ENCODE measurements at regions not wholly inside any gene's neighbourhood (a gene's known extent, or its start where the extent isn't known, plus 50 kb on each side); places are given as distances from the start of the nearest gene placed in this dataset.

DNA sequence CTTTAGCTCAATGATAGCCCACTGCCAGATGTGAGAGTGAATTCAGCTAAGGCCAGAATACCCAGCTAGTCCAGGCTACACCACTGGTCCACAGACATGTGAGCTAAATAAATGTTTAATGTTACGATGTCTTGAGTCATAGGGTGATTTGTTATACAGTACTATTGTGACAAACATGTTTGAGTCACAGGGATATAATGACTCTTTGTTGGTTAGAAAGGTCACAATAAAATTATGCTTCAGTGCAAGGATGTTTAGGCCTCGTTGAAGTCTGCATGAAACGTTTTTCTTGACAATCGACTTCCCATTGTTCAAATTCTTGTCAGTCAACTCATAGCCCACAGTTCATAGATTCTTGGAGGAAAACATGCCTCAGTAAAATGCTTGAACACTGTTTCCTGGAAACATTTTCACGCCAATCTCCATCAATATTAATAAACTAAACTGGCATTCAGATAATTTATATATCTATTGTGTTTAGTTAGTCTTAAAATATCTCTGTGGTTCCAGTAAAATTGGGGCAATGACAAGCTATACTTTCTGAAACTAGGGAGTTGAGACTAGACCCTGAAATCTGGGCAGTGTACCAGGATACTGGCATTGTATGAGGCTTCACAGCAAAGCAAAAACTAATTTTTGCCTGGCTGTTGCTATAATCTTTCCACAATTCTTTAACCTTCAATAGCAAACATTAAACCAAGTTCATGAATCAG lies 650.8 kb upstream of the KIRREL3 start:
- Histone ChIP-seq H2AFZ (ENCODE audit: low read depth, low read length) (no peak overlapping the region), H3K9ac (ENCODE audit: low read length) (no peak overlapping the region), H3K27ac (ENCODE audit: low read length) (no peak overlapping the region), H3K79me2 (replicated peaks; ENCODE audit: insufficient read depth, low read length) (no peaks in the 10 kb centered on the region), H3K27me3 (ENCODE audit: insufficient read depth, low read depth, low read length) (no peaks in the 10 kb centered on the region), H3K36me3 (ENCODE audit: insufficient read depth, low read length) (no peaks in the 10 kb centered on the region), H3K4me2 (ENCODE audit: low read length) (no peak overlapping the region), H4K20me1 (ENCODE audit: insufficient read depth) (no peaks in the 10 kb centered on the region), H3K4me3 (ENCODE audit: low read length) (no peak overlapping the region), H3K9me3 (ENCODE audit: low read length) (no peaks in the 10 kb centered on the region), H3F3A (ENCODE audit: insufficient read depth, low read length, poor library complexity, severe bottlenecking) (no peaks in the 10 kb centered on the region), H3K9me2 (ENCODE audit: insufficient read depth, low read length) (no peaks in the 10 kb centered on the region)
- TF ChIP-seq, protein P1, sequence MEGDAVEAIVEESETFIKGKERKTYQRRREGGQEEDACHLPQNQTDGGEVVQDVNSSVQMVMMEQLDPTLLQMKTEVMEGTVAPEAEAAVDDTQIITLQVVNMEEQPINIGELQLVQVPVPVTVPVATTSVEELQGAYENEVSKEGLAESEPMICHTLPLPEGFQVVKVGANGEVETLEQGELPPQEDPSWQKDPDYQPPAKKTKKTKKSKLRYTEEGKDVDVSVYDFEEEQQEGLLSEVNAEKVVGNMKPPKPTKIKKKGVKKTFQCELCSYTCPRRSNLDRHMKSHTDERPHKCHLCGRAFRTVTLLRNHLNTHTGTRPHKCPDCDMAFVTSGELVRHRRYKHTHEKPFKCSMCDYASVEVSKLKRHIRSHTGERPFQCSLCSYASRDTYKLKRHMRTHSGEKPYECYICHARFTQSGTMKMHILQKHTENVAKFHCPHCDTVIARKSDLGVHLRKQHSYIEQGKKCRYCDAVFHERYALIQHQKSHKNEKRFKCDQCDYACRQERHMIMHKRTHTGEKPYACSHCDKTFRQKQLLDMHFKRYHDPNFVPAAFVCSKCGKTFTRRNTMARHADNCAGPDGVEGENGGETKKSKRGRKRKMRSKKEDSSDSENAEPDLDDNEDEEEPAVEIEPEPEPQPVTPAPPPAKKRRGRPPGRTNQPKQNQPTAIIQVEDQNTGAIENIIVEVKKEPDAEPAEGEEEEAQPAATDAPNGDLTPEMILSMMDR (IDR thresholded peaks at IDR 0.05; ENCODE audit: poor library complexity, severe bottlenecking), result no peak
- TF ChIP-seq TAF1 (IDR thresholded peaks at IDR 0.05; ENCODE audit: low read depth), result no peak
- TF ChIP-seq MXI1 (conservative IDR thresholded peaks at IDR 0.05; ENCODE audit: poor library complexity, severe bottlenecking), result no peak
- TF ChIP-seq EP300 (conservative IDR thresholded peaks at IDR 0.05; ENCODE audit: poor library complexity, severe bottlenecking), result peak; percentile 14
- peak; percentile 57 for TF ChIP-seq POLR2AphosphoS5 (IDR thresholded peaks at IDR 0.05)
- TF ChIP-seq EZH2 (IDR thresholded peaks at IDR 0.05; ENCODE audit: borderline replicate concordance, insufficient read depth, low read length, poor library complexity, severe bottlenecking), result no peak

DNA sequence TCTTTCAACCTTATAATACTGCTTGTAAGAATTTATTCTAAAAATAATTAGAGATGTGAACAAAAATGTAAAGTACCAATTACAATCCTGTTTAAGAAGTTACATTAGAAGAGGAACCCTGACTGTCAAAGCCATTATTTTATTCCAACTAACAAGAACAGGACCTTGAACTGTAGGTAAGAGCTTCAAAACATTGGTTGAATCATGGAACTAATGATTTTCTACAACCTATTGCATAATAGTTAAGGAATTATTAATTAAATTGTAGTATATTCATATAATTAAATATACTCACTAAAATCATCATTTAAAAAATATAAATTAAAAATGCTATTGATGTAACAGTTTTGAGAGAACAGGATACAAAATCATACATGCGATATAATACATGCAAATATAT lies 649.4 kb upstream of the KIRREL3 start:
- Histone ChIP-seq H4K20me1 (ENCODE audit: insufficient read depth) (no peaks in the 10 kb centered on the region), H3K79me2 (replicated peaks; ENCODE audit: insufficient read depth, low read length) (no peaks in the 10 kb centered on the region), H3K4me2 (ENCODE audit: low read length) (no peak overlapping the region), H3K9me3 (ENCODE audit: low read length) (no peaks in the 10 kb centered on the region), H3K9ac (ENCODE audit: low read length) (no peak overlapping the region), H3K27ac (ENCODE audit: low read length) (no peak overlapping the region), H3K27me3 (ENCODE audit: insufficient read depth, low read depth, low read length) (no peaks in the 10 kb centered on the region), H2AFZ (ENCODE audit: low read depth, low read length) (no peak overlapping the region), H3F3A (ENCODE audit: insufficient read depth, low read length, poor library complexity, severe bottlenecking) (no peaks in the 10 kb centered on the region), H3K4me3 (ENCODE audit: low read length) (no peak overlapping the region), H3K36me3 (ENCODE audit: insufficient read depth, low read length) (no peaks in the 10 kb centered on the region), H3K9me2 (ENCODE audit: insufficient read depth, low read length) (no peaks in the 10 kb centered on the region)
- TF ChIP-seq RAD21 (conservative IDR thresholded peaks at IDR 0.05) (no peak), MXI1 (conservative IDR thresholded peaks at IDR 0.05; ENCODE audit: poor library complexity, severe bottlenecking) (no peak)
- TF ChIP-seq, protein P1 (IDR thresholded peaks at IDR 0.05; ENCODE audit: poor library complexity, severe bottlenecking), result no peak
- TF ChIP-seq, protein P2, sequence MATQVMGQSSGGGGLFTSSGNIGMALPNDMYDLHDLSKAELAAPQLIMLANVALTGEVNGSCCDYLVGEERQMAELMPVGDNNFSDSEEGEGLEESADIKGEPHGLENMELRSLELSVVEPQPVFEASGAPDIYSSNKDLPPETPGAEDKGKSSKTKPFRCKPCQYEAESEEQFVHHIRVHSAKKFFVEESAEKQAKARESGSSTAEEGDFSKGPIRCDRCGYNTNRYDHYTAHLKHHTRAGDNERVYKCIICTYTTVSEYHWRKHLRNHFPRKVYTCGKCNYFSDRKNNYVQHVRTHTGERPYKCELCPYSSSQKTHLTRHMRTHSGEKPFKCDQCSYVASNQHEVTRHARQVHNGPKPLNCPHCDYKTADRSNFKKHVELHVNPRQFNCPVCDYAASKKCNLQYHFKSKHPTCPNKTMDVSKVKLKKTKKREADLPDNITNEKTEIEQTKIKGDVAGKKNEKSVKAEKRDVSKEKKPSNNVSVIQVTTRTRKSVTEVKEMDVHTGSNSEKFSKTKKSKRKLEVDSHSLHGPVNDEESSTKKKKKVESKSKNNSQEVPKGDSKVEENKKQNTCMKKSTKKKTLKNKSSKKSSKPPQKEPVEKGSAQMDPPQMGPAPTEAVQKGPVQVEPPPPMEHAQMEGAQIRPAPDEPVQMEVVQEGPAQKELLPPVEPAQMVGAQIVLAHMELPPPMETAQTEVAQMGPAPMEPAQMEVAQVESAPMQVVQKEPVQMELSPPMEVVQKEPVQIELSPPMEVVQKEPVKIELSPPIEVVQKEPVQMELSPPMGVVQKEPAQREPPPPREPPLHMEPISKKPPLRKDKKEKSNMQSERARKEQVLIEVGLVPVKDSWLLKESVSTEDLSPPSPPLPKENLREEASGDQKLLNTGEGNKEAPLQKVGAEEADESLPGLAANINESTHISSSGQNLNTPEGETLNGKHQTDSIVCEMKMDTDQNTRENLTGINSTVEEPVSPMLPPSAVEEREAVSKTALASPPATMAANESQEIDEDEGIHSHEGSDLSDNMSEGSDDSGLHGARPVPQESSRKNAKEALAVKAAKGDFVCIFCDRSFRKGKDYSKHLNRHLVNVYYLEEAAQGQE (IDR thresholded peaks at IDR 0.05; ENCODE audit: borderline replicate concordance), result no peak
